ENCODE measurements at regions not wholly inside any gene's neighbourhood (a gene's known extent, or its start where the extent isn't known, plus 50 kb on each side); places are given as distances from the start of the nearest gene placed in this dataset.

- no peak for DNase-seq
- H3K27me3 Mint-ChIP-seq (ENCODE audit: low read depth) = no peaks in the 10 kb centered on the region; the same call in 1 of the 2 replicates
- Histone ChIP-seq H3K4me1 (ENCODE audit: insufficient read depth, low read length) (no peaks in the 10 kb centered on the region), H3K4ac (ENCODE audit: low read depth, low read length) (no peak overlapping the region), H2BK20ac (ENCODE audit: low read depth, low read length, poor library complexity, severe bottlenecking) (no peak overlapping the region), H2AK5ac (ENCODE audit: insufficient read length, low read length) (no peak overlapping the region), H2BK12ac (ENCODE audit: insufficient read length, low read depth, low read length) (no peak overlapping the region), H3K9ac (ENCODE audit: extremely low read depth, insufficient read length, low read length) (no peak overlapping the region), H3K27me3 (ENCODE audit: insufficient read depth, low read length) (no peaks in the 10 kb centered on the region), H3K56ac (ENCODE audit: insufficient read length, low read depth, low read length) (no peak overlapping the region), H2BK5ac (ENCODE audit: insufficient read length, low read length) (no peak overlapping the region), H3K14ac (ENCODE audit: insufficient read depth, low read length) (no peak overlapping the region), H3K9me3 (ENCODE audit: control insufficient read depth, low read depth, low read length) (no peaks in the 10 kb centered on the region), H3K27ac (ENCODE audit: insufficient read length, low read depth, low read length) (no peak overlapping the region), H3K79me1 (ENCODE audit: insufficient read depth, low read depth, low read length, poor library complexity, severe bottlenecking) (no peaks in the 10 kb centered on the region), H2AFZ (ENCODE audit: low read length) (no peak overlapping the region), H3T11ph (ENCODE audit: low read length) (no peak overlapping the region), H4K8ac (replicated peaks; ENCODE audit: insufficient read length, low read depth, low read length) (no peak overlapping the region), H4K5ac (ENCODE audit: insufficient read length, low read depth, low read length) (no peak overlapping the region), H3K23me2 (ENCODE audit: insufficient read length, low read depth, low read length, poor library complexity, severe bottlenecking) (no peaks in the 10 kb centered on the region), H3K79me2 (ENCODE audit: insufficient read depth, low read length) (no peaks in the 10 kb centered on the region), H2BK15ac (ENCODE audit: low read depth, low read length) (no peak overlapping the region), H2BK120ac (ENCODE audit: low read depth, low read length, poor library complexity, severe bottlenecking) (no peak overlapping the region), H4K20me1 (ENCODE audit: control insufficient read depth, insufficient read depth, insufficient read length) (no peaks in the 10 kb centered on the region), H4K91ac (ENCODE audit: insufficient read length, low read depth, low read length) (no peak overlapping the region), H3K18ac (ENCODE audit: insufficient read length, low read depth, low read length) (no peak overlapping the region), H3K23ac (ENCODE audit: insufficient read length, low read depth, low read length) (no peak overlapping the region), H3K4me2 (ENCODE audit: insufficient read depth, insufficient read length, low read length) (no peak overlapping the region)
- no peaks in the 10 kb centered on the region for H3K4me1 Mint-ChIP-seq
- peaks cover 7 to 14% (median 10%) of the 10 kb centered on the region in 3 experiments for H3K36me3 Mint-ChIP-seq (ENCODE audit: insufficient read depth in 1 of 3, low read depth in 3 of 3)
- WGBS (ENCODE audit: extremely low coverage, insufficient read length, low lambda C conversion rate) = no CpG with 5 or more reads among the region's 5 CpGs
- H3K9me3 Mint-ChIP-seq = peaks cover 14 to 15% of the 10 kb centered on the region in 2 experiments
- peak overlapping the region in 1 of 3 experiments; percentile 63; a peak in 1 of 7 replicates for H3K27ac Mint-ChIP-seq
- no peak for TF ChIP-seq CTCF (conservative IDR thresholded peaks at IDR 0.05)
- no peak overlapping the region for H3K4me3 Mint-ChIP-seq
These were observed 50.9 kb upstream of the CNIH3 start for GRCh38 chr1:224565186-224565585.

All from H9 (cell line).